ENCODE measurements at regions not wholly inside any gene's neighbourhood (a gene's known extent, or its start where the extent isn't known, plus 50 kb on each side); places are given as distances from the start of the nearest gene placed in this dataset.
"Not testable (repeated sequence)": the region's sequence is repeated elsewhere in the genome, so short reads cannot be mapped to it uniquely, and the experiment has no call there.

DNA sequence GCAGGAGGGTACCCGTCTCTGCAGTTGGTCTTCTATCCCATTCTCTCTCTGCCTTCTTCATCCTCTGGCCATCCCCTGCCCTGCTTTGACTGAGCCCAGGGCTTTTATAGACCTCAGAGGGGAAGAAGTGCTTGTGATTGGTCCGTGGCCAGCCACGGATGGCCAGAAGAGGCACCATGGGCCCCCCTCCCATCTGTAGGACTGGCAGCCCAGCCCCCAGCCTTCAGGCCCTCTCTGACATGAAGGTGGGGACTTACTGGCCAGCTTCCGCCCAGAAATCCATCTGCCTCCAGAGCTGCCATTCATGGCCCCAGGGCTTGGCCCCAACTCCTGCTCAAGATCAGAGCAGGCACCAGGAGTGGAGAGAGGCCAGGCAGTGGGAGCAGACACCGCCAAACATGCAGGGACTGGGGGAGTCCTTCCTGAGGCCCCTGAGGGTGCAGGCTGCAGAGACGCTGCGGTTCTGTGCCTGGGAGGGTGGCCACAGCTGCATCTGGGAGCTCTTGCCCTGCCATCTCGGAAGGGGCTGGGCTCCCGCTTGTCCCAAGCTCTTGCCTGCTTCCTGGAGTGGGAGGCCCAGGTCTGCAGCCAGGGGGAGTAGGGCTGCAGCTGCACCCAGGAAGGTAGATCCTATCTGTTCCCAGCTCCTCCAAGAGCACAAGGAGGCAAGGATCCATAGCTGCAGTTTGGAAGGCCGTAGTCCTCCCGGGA is 698.6 kb upstream of the B3GALT2 start:
- no peak overlapping the region for H3K4me3 Mint-ChIP-seq
- ChIA-PET CTCF (no interaction called here), POLR2A (interaction anchor here (0.5 kb wide), 1 partner anchor 60 kb away, joined by 3 read pairs; no protein-coding TSS in a partner anchor)
- no peaks in the 10 kb centered on the region for H3K36me3 Mint-ChIP-seq (ENCODE audit: low read depth)
- TF ChIP-seq CTCF (IDR thresholded peaks at IDR 0.05), result no peak
- no peak overlapping the region for H3K27ac Mint-ChIP-seq
- peaks cover 5% of the 10 kb centered on the region for H3K9me3 Mint-ChIP-seq
- intact Hi-C loops (cut with micrococcal nuclease), result no loop called here
- ATAC-seq (no peak), DNase-seq (no peak)
- no peaks in the 10 kb centered on the region for H3K4me1 Mint-ChIP-seq (ENCODE audit: low read depth)
- H3K27me3 Mint-ChIP-seq, result no peaks in the 10 kb centered on the region

DNA sequence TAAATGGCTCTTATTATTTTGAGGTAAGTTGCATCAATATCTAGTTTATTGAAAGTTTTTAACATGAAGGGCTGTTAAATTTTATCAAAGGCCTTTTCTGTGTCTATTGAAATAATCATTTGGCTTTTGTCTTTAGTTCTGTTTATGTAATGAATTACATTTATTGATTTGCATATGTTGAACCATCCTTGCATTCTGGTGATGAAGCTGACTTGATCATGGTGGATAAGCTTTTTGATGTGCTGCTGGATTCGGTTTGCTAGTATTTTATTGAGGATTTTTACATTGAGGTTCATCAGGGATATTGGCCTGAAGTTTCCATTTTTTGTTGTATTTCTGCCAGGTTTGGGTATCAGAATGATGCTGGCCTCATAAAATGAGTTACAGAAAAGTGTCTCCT is 691.5 kb upstream of the B3GALT2 start:
- H3K4me1 Mint-ChIP-seq (ENCODE audit: low read depth); H3K4me3 Mint-ChIP-seq; H3K36me3 Mint-ChIP-seq (ENCODE audit: low read depth); H3K27me3 Mint-ChIP-seq; CTCF ChIA-PET; H3K27ac Mint-ChIP-seq; ATAC-seq; intact Hi-C loops (cut with micrococcal nuclease); POLR2A ChIA-PET; DNase-seq: not testable (repeated sequence)
- peaks cover 26% of the 10 kb centered on the region for H3K9me3 Mint-ChIP-seq

DNA sequence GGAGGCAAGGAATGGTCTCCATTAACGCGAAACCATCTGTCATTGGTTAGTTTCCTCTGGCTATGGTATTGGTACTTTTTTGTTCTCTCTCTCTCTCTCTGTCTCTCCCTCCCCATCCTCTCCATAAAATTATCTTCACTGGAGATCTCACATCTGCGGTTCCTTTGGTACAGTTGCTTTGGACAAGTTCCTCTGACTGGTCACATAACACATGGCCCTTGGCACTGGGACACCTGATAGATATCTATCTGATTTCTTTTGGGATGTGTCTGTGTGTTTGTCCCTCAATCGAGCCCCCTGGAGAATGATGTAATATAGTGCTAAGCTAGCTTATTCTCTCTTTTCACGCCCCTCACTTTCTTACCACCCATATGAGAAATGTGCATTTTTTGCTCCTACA is 682.0 kb upstream of the B3GALT2 start:
- ATAC-seq, result no peak

GRCh38 chr1:193856261-193856660 is 669.8 kb upstream of the B3GALT2 start:
- Mint-ChIP-seq H3K27me3 (no peaks in the 10 kb centered on the region), H3K36me3 (ENCODE audit: low read depth) (no peaks in the 10 kb centered on the region), H3K9me3 (peaks cover 4% of the 10 kb centered on the region), H3K4me3 (no peak overlapping the region), H3K27ac (no peak overlapping the region), H3K4me1 (ENCODE audit: low read depth) (no peaks in the 10 kb centered on the region)
- DNase-seq, result no peak
- POLR2A ChIA-PET, result no interaction called here
- TF ChIP-seq CTCF (IDR thresholded peaks at IDR 0.05), result no peak
- CTCF ChIA-PET, result no interaction called here
- intact Hi-C loops (cut with micrococcal nuclease), result no loop called here
- no peak for ATAC-seq

More for the DNA sequence above, 682.0 kb upstream of the B3GALT2 start:
- Mint-ChIP-seq H3K27ac (no peak overlapping the region), H3K4me3 (no peak overlapping the region), H3K9me3 (peaks cover 3% of the 10 kb centered on the region), H3K36me3 (ENCODE audit: low read depth) (no peaks in the 10 kb centered on the region), H3K27me3 (no peaks in the 10 kb centered on the region), H3K4me1 (ENCODE audit: low read depth) (no peaks in the 10 kb centered on the region)
- ChIA-PET POLR2A (no interaction called here), CTCF (no interaction called here)
- DNase-seq, result no peak
- intact Hi-C loops (cut with micrococcal nuclease), result no loop called here
- no peak for TF ChIP-seq CTCF (IDR thresholded peaks at IDR 0.05)

- no peak overlapping the region for H3K27ac Mint-ChIP-seq
- H3K9me3 Mint-ChIP-seq, result peaks cover 4% of the 10 kb centered on the region
- ChIA-PET CTCF (no interaction called here), POLR2A (no interaction called here)
- H3K27me3 Mint-ChIP-seq, result no peaks in the 10 kb centered on the region
- intact Hi-C loops (cut with micrococcal nuclease), result no loop called here
- ATAC-seq, result no peak
- no peaks in the 10 kb centered on the region for H3K36me3 Mint-ChIP-seq (ENCODE audit: low read depth)
- no peak overlapping the region for H3K4me3 Mint-ChIP-seq
- H3K4me1 Mint-ChIP-seq (ENCODE audit: low read depth), result no peaks in the 10 kb centered on the region
- no peak for TF ChIP-seq CTCF (IDR thresholded peaks at IDR 0.05)
- DNase-seq, result no peak
These were observed 664.3 kb upstream of the B3GALT2 start for GRCh38 chr1:193850745-193851144.
